ENCODE measurements at regions not wholly inside any gene's neighbourhood (a gene's known extent, or its start where the extent isn't known, plus 50 kb on each side); places are given as distances from the start of the nearest gene placed in this dataset.

- H3K4me1 Mint-ChIP-seq, result peaks cover 13% of the 10 kb centered on the region
- peaks cover 4% of the 10 kb centered on the region for H3K9me3 Mint-ChIP-seq
- no peak for TF ChIP-seq CTCF (IDR thresholded peaks at IDR 0.05; ENCODE audit: unreplicated experiment)
- H3K27ac Mint-ChIP-seq, result no peak overlapping the region
- H3K36me3 Mint-ChIP-seq, result no peaks in the 10 kb centered on the region
- no peak overlapping the region for H3K4me3 Mint-ChIP-seq
- no peak for DNase-seq (ENCODE audit: low spot score in 2 of 2, unreplicated experiment in 2 of 2)
- H3K27me3 Mint-ChIP-seq (ENCODE audit: low read depth), result no peaks in the 10 kb centered on the region
Measured at GRCh38 chr6:155970472-155970871, 514.8 kb upstream of the NOX3 start.

- H3K4me1 Mint-ChIP-seq, result peaks cover 19% of the 10 kb centered on the region
- H3K9me3 Mint-ChIP-seq, result peaks cover 4% of the 10 kb centered on the region
- no peak overlapping the region for H3K4me3 Mint-ChIP-seq
- H3K36me3 Mint-ChIP-seq, result no peaks in the 10 kb centered on the region
- TF ChIP-seq CTCF (IDR thresholded peaks at IDR 0.05; ENCODE audit: unreplicated experiment), result no peak
- no peaks in the 10 kb centered on the region for H3K27me3 Mint-ChIP-seq (ENCODE audit: low read depth)
- no peak overlapping the region for H3K27ac Mint-ChIP-seq
- no peak for DNase-seq (ENCODE audit: low spot score in 2 of 2, unreplicated experiment in 2 of 2)
Measured at GRCh38 chr6:155968921-155969320, 513.3 kb upstream of the NOX3 start.

- H3K4me1 Mint-ChIP-seq, result peaks cover 15% of the 10 kb centered on the region
- H3K9me3 Mint-ChIP-seq, result peaks cover 9% of the 10 kb centered on the region
- DNase-seq (ENCODE audit: low spot score in 2 of 2, unreplicated experiment in 2 of 2), result no peak
- H3K27ac Mint-ChIP-seq, result no peak overlapping the region
- no peak overlapping the region for H3K4me3 Mint-ChIP-seq
- no peaks in the 10 kb centered on the region for H3K27me3 Mint-ChIP-seq (ENCODE audit: low read depth)
- TF ChIP-seq CTCF (IDR thresholded peaks at IDR 0.05; ENCODE audit: unreplicated experiment), result no peak
- H3K36me3 Mint-ChIP-seq, result no peaks in the 10 kb centered on the region
Measured at GRCh38 chr6:155967322-155967721, 511.7 kb upstream of the NOX3 start.

DNA sequence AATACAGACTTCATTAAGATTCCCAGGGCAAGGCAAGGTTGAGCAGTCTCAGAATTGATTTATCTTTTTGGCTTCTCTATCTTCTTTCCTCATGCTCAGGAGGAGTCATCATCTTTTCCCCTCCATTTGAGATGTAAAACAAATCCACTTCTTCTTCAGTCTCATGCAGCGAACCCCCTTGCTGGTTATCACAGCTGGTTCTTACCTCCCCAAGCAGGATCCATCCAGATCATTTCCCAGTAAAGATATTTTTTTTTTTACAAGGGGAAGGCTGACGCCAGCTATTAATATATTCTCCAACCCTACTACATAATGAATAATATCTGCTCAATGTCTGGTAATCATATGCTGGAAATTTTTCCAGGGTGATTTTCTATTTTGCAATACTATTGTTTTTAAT, 508.9 kb upstream of the NOX3 start:
- Mint-ChIP-seq H3K27me3 (ENCODE audit: low read depth) (no peaks in the 10 kb centered on the region), H3K36me3 (no peaks in the 10 kb centered on the region), H3K27ac (no peak overlapping the region), H3K9me3 (peaks cover 9% of the 10 kb centered on the region), H3K4me3 (no peak overlapping the region), H3K4me1 (peaks cover 15% of the 10 kb centered on the region)
- TF ChIP-seq CTCF (IDR thresholded peaks at IDR 0.05; ENCODE audit: unreplicated experiment), result no peak
- DNase-seq (ENCODE audit: low spot score in 2 of 2, unreplicated experiment in 2 of 2), result no peak

DNA sequence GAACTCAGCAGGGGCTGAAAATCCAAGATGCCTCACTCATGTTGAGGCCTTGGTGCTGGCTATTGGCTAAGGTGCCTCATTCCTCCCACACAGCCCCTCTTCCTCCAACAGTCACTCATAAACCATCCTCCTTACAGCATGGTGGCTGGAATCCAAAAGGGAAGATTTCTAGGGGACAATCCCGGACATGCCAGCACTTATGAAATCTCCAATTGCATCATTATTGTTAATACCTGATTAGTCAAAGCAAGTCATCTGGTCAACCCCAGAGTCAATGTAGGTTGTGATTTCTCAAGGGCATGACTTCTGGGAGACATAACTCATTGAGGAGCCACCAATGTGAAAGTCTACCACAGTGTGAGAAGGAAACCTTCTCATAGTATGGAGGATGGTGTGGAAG, 506.6 kb upstream of the NOX3 start:
- Mint-ChIP-seq H3K4me3 (no peak overlapping the region), H3K36me3 (no peaks in the 10 kb centered on the region), H3K27me3 (ENCODE audit: low read depth) (no peaks in the 10 kb centered on the region), H3K4me1 (peaks cover 6% of the 10 kb centered on the region), H3K27ac (no peak overlapping the region), H3K9me3 (peaks cover 6% of the 10 kb centered on the region)
- DNase-seq (ENCODE audit: low spot score in 2 of 2, unreplicated experiment in 2 of 2), result no peak
- no peak for TF ChIP-seq CTCF (IDR thresholded peaks at IDR 0.05; ENCODE audit: unreplicated experiment)

DNA sequence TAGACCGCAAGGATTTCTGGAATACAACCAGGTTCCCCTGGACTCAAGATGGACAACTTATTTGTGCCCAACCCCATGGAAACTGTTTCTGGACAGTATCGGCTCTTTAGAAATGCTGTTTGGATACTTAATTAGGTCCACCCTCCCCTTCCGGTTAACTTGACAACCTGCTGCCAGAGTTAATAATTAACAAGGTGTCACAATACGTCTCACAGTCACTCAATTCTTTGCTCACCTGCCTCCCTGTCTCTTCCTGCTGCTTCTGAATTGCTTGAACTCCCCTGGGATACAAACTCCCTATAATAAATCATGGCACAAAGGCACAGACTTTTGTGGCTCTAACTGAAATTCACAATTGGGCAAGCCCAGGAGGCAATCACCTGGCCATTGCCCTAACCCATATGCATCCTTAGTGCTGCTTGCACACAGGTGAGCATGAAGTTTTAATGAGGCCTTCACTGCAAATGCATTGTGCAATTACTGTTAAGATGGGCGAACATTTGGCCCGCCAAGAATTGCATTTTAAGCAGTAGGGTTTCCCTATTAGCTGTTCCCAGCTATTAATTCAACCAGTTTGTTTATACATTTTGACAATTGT, 504.4 kb upstream of the NOX3 start:
- peaks cover 6% of the 10 kb centered on the region for H3K27me3 Mint-ChIP-seq (ENCODE audit: low read depth)
- H3K36me3 Mint-ChIP-seq, result no peaks in the 10 kb centered on the region
- no peak overlapping the region for H3K27ac Mint-ChIP-seq
- H3K4me1 Mint-ChIP-seq, result peaks cover 6% of the 10 kb centered on the region
- TF ChIP-seq CTCF (IDR thresholded peaks at IDR 0.05; ENCODE audit: unreplicated experiment), result no peak
- no peak overlapping the region for H3K4me3 Mint-ChIP-seq
- peaks cover 6% of the 10 kb centered on the region for H3K9me3 Mint-ChIP-seq
- no peak for DNase-seq (ENCODE audit: low spot score in 2 of 2, unreplicated experiment in 2 of 2)

Data from mesothelial cell of epicardium (in vitro differentiated cells).